Common myeloid progenitor, CD34-positive (primary cell): ENCODE measurements at regions not wholly inside any gene's neighbourhood (a gene's known extent, or its start where the extent isn't known, plus 50 kb on each side); places are given as distances from the start of the nearest gene placed in this dataset.

Experiments used
- CTCF ChIA-PET: fragments of 350-600 bp; sonication (Branson Sonifier 250); formaldehyde crosslinking; loops from one replicate; lab custom pipeline; 2021; ENCODE audit warnings: antibody characterized with exemption; lab: Charles Lee
- POLR2A ChIA-PET: fragments of 350-600 bp; sonication (Branson Sonifier 250); formaldehyde crosslinking; loops from one replicate; lab custom pipeline; 2021; ENCODE audit warnings: antibody characterized with exemption; lab: Charles Lee
- DNase-seq, 3 donors: peaks; one replicate each; pipeline versions ENCODE4 v3.0.0 to v3.0.0-alpha.2; 2013
- H3K27ac ChIP-seq, 2 experiments: 1 replicate in 1 of 2; 2 replicates in 1 of 2; pipeline ENCODE4 v1.7.0; 2013; ENCODE audit warnings: inconsistent platforms in 2 of 2, low read length in 2 of 2, mild to moderate bottlenecking in 2 of 2, low read depth in 1 of 2, moderate library complexity in 1 of 2; ENCODE audit not compliant: severe bottlenecking in 2 of 2, insufficient read depth in 1 of 2, poor library complexity in 1 of 2
- H3K27me3 ChIP-seq, 5 experiments: replicated peaks in 2 of 5; 1 replicate in 3 of 5; 2 replicates in 2 of 5; pipeline versions ENCODE4 v1.6.1 to v1.7.0; 2013; ENCODE audit warnings: low read length in 4 of 5, mild to moderate bottlenecking in 2 of 5, moderate library complexity in 2 of 5, inconsistent platforms in 1 of 5; ENCODE audit not compliant: insufficient read depth in 5 of 5, control insufficient read depth in 4 of 5
- H3K36me3 ChIP-seq, 4 experiments: 1 replicate in 2 of 4; 2 replicates in 2 of 4; pipeline versions ENCODE4 v1.6.1 to v1.7.0; 2013; ENCODE audit warnings: low read length in 3 of 4, control low read depth in 1 of 4, mild to moderate bottlenecking in 1 of 4; ENCODE audit not compliant: control insufficient read depth in 4 of 4, insufficient read depth in 4 of 4
- H3K4me1 ChIP-seq, 4 experiments: 1 replicate in 3 of 4; 2 replicates in 1 of 4; pipeline versions ENCODE4 v1.6.1 to v1.7.1; 2013; ENCODE audit warnings: low read length in 3 of 4, mild to moderate bottlenecking in 3 of 4, control low read depth in 1 of 4, inconsistent platforms in 1 of 4, moderate library complexity in 1 of 4; ENCODE audit not compliant: control insufficient read depth in 4 of 4, insufficient read depth in 4 of 4; ENCODE audit errors: control extremely low read depth in 1 of 4
- H3K4me3 ChIP-seq, 7 experiments: 1 replicate in 4 of 7; 2 replicates in 3 of 7; pipeline versions ENCODE4 v1.5.1 to v1.7.0; 2013; ENCODE audit warnings: mild to moderate bottlenecking in 7 of 7, low read length in 6 of 7, moderate library complexity in 6 of 7, inconsistent platforms in 2 of 7, low read depth in 2 of 7, control low read depth in 1 of 7; ENCODE audit not compliant: insufficient read depth in 4 of 7, control insufficient read depth in 1 of 7; ENCODE audit errors: extremely low read depth in 1 of 7
- H3K9me3 ChIP-seq, 5 experiments: 1 replicate in 4 of 5; 2 replicates in 1 of 5; pipeline versions ENCODE4 v1.6.1 to v1.7.1; 2013; ENCODE audit warnings: low read length in 4 of 5, mild to moderate bottlenecking in 2 of 5, inconsistent platforms in 1 of 5, low read depth in 1 of 5, moderate library complexity in 1 of 5; ENCODE audit not compliant: control insufficient read depth in 4 of 5, insufficient read depth in 2 of 5; ENCODE audit errors: control extremely low read depth in 1 of 5
- WGBS: methylation state at CpG from one replicate; pipeline ENCODE4 v1.1.5; 2013; ENCODE audit not compliant: insufficient coverage; 5-methylcytosine and 5-hydroxymethylcytosine counted together

DNA sequence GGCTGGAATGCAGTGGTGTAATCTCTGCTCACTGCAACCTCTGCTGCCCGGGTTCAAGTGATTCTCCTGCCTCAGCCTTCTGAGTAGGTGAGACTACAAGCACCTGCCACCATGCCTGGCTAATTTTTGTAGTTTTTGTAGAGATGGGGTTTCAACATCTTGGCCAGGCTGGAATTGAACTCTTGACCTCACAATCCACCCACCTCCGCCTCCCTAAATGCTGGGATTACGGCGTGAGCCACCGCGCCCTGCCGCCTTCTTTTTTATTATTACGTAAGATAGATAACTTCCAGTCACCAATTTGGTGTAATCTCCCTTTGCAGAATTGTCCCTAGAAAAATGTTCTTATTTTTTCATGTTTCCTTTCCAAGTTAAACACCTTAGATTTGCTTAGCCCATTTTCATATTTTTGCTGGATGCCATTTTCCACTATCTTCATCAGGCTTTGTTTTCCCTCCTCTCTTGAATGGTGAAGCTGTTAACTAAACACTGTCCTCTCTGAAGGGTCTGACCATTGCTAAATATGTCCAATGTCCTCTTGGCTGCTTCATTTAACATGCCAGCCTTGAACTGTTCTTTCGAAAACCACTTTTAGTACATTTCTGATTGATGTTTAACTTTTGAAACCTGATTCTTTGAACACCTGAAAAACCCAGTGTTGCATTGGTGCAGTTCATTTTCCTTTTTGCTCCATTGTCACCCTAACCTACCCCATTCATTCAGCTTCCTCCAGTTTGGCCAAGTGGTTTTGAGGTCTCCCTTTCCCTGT is 135.1 kb upstream of the PIK3R1 start:
- H3K4me3 ChIP-seq = no peak overlapping the region
- H3K4me1 ChIP-seq = no peaks in the 10 kb centered on the region
- ChIA-PET POLR2A (no interaction called here), CTCF (no interaction called here)
- H3K36me3 ChIP-seq = no peaks in the 10 kb centered on the region
- no peak overlapping the region for H3K27ac ChIP-seq
- 95% methylated on average over 2 of the region's 9 CpGs for WGBS
- H3K27me3 ChIP-seq = no peaks in the 10 kb centered on the region
- DNase-seq = no peak
- H3K9me3 ChIP-seq = no peaks in the 10 kb centered on the region

DNA sequence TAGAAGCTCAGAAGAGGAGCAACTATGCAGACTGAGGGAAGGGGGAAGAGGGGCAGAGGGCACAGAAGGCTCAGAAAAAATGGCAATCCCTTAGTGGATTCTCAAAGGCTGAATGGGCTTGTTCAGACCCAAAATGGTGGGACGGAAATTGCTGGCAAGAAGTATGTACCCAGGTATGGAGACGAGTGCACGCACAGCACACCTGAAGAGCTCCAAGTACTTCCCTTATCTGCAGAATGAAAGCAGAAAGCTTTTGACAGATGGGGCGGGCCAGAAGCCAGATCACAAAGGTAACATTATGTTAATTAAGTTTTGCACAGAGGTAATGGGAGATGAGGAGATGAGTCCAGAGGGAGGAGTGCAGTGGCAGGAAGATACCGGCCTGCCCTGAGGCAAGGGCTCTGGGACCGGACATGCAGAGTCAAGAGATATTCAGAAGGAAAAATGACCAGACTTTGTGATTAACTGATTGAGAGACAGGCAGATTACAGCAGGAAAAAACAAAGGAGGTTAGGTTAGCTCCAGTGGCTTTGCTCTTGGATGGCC is 138.1 kb upstream of the PIK3R1 start:
- Histone ChIP-seq H3K27ac (no peak overlapping the region), H3K9me3 (no peaks in the 10 kb centered on the region), H3K27me3 (no peaks in the 10 kb centered on the region), H3K4me3 (no peak overlapping the region), H3K36me3 (no peaks in the 10 kb centered on the region), H3K4me1 (no peaks in the 10 kb centered on the region)
- whole genome bisulfite sequencing = 98% methylated on average over 5 of the region's 6 CpGs
- DNase-seq = no peak
- ChIA-PET POLR2A (no interaction called here), CTCF (interaction anchor here (1.2 kb wide), 1 partner anchor 9 kb away, joined by 3 read pairs; no protein-coding TSS in a partner anchor)

DNA sequence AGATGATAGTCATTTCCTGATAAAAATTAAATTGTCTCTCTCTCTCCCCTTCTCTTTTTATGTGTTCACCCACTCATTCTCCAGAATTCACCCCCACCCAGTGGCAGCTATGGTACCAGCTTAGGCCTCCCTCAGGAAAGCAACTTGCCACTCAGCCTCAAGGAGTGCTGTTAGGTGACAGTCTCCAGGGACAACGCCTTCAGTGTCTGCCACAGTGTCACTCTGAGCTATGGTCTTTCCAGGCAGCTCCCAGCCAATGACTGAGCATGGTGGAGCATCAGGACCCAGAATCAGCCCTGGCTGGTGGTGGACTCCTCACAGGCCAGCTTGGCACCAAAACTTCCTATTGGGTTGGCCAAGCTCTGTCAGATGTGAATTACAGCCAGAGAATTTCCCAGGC is 140.9 kb upstream of the PIK3R1 start:
- H3K4me3 ChIP-seq = no peak overlapping the region
- no peaks in the 10 kb centered on the region for H3K36me3 ChIP-seq
- no peak overlapping the region for H3K27ac ChIP-seq
- H3K9me3 ChIP-seq = no peaks in the 10 kb centered on the region
- ChIA-PET CTCF (interaction anchor here (0.7 kb wide), 1 partner anchor 105 kb away, joined by 3 read pairs; no protein-coding TSS in a partner anchor), POLR2A (no interaction called here)
- no peak for DNase-seq
- no peaks in the 10 kb centered on the region for H3K27me3 ChIP-seq
- no peaks in the 10 kb centered on the region for H3K4me1 ChIP-seq
- WGBS = 100% methylated on average over 1 of the region's 1 CpG

DNA sequence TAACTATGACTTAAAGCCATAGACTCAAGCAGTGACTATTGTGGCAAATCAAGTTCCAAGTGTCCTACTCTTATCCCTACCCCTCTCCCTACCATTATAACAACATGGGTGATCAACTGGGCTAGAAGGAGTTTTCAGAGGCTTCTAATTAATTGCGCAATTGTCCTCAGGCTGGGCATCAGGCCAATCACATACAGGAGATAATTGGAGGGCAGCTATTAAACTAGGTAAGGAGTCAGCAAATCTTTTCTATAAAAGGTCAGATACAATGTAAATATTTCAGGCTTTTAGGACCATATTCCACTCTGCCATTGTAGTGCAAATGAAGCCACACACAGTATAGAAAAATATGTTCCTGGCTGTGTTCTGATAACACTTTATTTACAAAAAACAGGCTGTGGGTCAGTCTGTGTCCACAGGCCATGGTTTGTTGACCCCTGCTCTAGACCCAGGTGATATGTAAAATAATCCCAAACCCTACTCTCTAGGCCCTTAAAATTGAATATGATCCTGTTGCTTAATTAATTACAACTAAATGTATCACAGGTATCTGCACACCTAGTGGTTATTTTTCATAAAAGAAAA is 141.4 kb upstream of the PIK3R1 start:
- Histone ChIP-seq H3K27ac (no peak overlapping the region), H3K9me3 (no peaks in the 10 kb centered on the region), H3K4me1 (no peaks in the 10 kb centered on the region), H3K36me3 (no peaks in the 10 kb centered on the region), H3K4me3 (no peak overlapping the region), H3K27me3 (no peaks in the 10 kb centered on the region)
- CTCF ChIA-PET = interaction anchor here (0.7 kb wide), 1 partner anchor 105 kb away, joined by 3 read pairs; no protein-coding TSS in a partner anchor
- WGBS = 88% methylated on average over 1 of the region's 1 CpG
- POLR2A ChIA-PET = no interaction called here
- no peak for DNase-seq

DNA sequence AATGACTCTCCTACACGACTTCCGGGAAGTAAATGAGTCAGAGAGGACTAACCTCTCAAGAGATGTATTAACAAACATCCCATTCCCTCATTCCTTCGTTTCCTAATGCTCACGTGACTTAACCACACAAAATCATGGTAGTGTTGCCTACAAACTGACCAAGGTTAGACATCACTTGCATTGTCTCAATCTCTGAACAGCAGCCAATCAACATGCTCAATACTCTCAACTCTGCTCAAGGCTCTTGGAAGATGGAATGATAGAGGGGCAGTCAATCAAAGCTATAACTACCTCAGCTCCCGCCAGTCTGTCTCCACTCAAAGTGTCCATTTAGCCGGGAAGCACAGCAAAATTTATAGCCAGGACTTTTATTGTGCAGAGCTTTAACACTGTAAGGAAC is 143.8 kb upstream of the PIK3R1 start:
- Histone ChIP-seq H3K9me3 (peaks cover 0 to 2% (median 0%) of the 10 kb centered on the region in 5 experiments), H3K4me3 (no peak overlapping the region), H3K36me3 (no peaks in the 10 kb centered on the region), H3K27me3 (no peaks in the 10 kb centered on the region), H3K27ac (no peak overlapping the region), H3K4me1 (no peaks in the 10 kb centered on the region)
- 95% methylated on average over 6 of the region's 6 CpGs for WGBS
- no peak for DNase-seq
- ChIA-PET CTCF (no interaction called here), POLR2A (interaction anchor here (0.6 kb wide), 1 partner anchor 19 kb away, joined by 3 read pairs; no protein-coding TSS in a partner anchor)

DNA sequence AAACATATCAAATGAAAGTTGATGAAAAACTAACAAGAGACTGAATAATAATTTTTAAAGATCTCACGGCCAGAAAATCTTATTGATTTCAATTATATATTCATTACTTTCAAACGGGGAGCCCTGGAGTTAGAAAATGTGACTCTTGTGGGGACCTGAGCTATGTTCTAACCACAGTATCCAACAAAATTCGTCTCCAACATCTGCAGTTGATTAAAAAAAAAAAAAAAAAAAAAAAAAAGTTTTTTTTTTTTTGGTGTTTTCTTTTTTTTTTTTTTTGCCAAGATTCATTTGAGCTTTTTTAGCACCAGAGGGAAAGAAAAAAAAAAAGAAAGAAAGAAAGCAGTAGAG is 144.3 kb upstream of the PIK3R1 start:
- H3K9me3 ChIP-seq = peaks cover 0 to 2% (median 0%) of the 10 kb centered on the region in 5 experiments
- no peaks in the 10 kb centered on the region for H3K4me1 ChIP-seq
- no peak overlapping the region for H3K4me3 ChIP-seq
- DNase-seq = no peak
- no peaks in the 10 kb centered on the region for H3K36me3 ChIP-seq
- no peaks in the 10 kb centered on the region for H3K27me3 ChIP-seq
- no peak overlapping the region for H3K27ac ChIP-seq
- ChIA-PET CTCF (no interaction called here), POLR2A (interaction anchor here (0.6 kb wide), 1 partner anchor 19 kb away, joined by 3 read pairs; no protein-coding TSS in a partner anchor)
- no CpG with 5 or more reads among the region's 3 CpGs for WGBS
